Activated CD8-positive, alpha-beta T cell treated with anti-CD3 and anti-CD28 coated beads for 36 hours (primary cell): ENCODE measurements at regions not wholly inside any gene's neighbourhood (a gene's known extent, or its start where the extent isn't known, plus 50 kb on each side); places are given as distances from the start of the nearest gene placed in this dataset.

Experiments
- ATAC-seq: fragments of 200-7000 bp; cut with Tn5 transposase; one replicate; pipeline ENCODE4 v1.10.0; 2021; ENCODE audit warnings: mild to moderate bottlenecking, moderate library complexity
- CTCF ChIA-PET: fragments of 350-600 bp; sonication (Branson Sonifier 250); formaldehyde crosslinking; loops from one replicate; lab custom pipeline; 2021; ENCODE audit warnings: antibody characterized with exemption; lab: Charles Lee
- POLR2A ChIA-PET: fragments of 350-600 bp; sonication (Branson Sonifier 250); formaldehyde crosslinking; loops from one replicate; lab custom pipeline; 2021; ENCODE audit warnings: antibody characterized with exemption; lab: Charles Lee
- DNase-seq: peaks from one replicate; pipeline ENCODE4 v3.0.0-alpha.2; 2020
- H3K27ac Mint-ChIP-seq: one replicate; pipeline ENCODE4 v1.8.0; 2021; ENCODE audit warnings: mild to moderate bottlenecking, mixed read lengths
- H3K27me3 Mint-ChIP-seq: one replicate; pipeline ENCODE4 v1.8.0; 2021; ENCODE audit warnings: mixed read lengths
- H3K36me3 Mint-ChIP-seq: one replicate; pipeline ENCODE4 v1.8.0; 2021; ENCODE audit warnings: low read depth, mixed read lengths
- H3K4me1 Mint-ChIP-seq: one replicate; pipeline ENCODE4 v1.8.0; 2021; ENCODE audit warnings: low read depth, mixed read lengths
- H3K4me3 Mint-ChIP-seq: one replicate; pipeline ENCODE4 v1.8.0; 2021; ENCODE audit warnings: mild to moderate bottlenecking, moderate library complexity, mixed read lengths
- H3K9me3 Mint-ChIP-seq: one replicate; pipeline ENCODE4 v1.8.0; 2021; ENCODE audit warnings: mixed read lengths
- intact Hi-C: fragments of 100-400 bp; cut with micrococcal nuclease; formaldehyde crosslinking; loops from one replicate; pipeline ENCODE4 v1.10.0; 2022
- TF ChIP-seq, protein P1 (sequence below): fragments of 200-600 bp; IDR thresholded peaks from one replicate; pipeline ENCODE4 v1.8.0; 2022; ENCODE audit warnings: antibody characterized with exemption, mild to moderate bottlenecking

DNA sequence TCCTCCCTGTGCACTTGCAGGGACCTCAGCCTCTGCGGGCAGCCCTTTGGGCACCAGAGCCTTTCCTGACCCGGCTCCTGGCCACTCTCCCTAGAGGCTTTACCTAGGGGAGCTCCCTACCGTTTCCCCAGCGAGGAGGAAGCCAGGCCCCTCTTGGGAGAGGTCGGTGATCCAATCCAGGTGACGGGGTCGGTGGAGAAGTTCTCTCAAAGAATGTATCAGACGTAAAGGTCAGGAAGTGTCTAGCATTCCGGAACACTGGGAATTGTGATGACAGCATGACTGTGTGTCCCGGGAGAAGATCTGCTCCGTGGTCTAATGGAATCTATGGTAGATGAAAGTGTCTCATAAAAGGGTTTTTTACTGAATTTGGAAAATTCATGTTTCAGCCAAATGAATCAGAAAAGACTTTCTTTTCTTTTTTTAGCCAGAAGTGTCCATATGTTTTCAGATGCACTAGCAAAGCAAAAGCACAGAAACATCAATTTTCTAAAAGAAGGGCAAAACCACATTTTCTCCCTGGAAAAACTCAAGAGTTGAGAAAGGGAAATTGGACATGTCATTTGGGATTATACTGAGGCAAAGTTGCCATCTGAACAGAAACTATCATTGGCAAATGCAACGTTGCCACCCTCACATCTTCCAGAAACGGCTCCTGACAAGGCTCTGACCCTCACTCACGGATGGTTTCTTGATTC is 289.4 kb downstream of the THBS2 start:
- intact Hi-C loops: no loop called here
- CTCF ChIA-PET: no interaction called here
- DNase-seq: no peak
- H3K4me3 Mint-ChIP-seq: no peak overlapping the region
- ATAC-seq: no peak
- H3K9me3 Mint-ChIP-seq: no peaks in the 10 kb centered on the region
- TF ChIP-seq, protein P1, sequence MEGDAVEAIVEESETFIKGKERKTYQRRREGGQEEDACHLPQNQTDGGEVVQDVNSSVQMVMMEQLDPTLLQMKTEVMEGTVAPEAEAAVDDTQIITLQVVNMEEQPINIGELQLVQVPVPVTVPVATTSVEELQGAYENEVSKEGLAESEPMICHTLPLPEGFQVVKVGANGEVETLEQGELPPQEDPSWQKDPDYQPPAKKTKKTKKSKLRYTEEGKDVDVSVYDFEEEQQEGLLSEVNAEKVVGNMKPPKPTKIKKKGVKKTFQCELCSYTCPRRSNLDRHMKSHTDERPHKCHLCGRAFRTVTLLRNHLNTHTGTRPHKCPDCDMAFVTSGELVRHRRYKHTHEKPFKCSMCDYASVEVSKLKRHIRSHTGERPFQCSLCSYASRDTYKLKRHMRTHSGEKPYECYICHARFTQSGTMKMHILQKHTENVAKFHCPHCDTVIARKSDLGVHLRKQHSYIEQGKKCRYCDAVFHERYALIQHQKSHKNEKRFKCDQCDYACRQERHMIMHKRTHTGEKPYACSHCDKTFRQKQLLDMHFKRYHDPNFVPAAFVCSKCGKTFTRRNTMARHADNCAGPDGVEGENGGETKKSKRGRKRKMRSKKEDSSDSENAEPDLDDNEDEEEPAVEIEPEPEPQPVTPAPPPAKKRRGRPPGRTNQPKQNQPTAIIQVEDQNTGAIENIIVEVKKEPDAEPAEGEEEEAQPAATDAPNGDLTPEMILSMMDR: no peak
- POLR2A ChIA-PET: no interaction called here
- H3K27ac Mint-ChIP-seq: no peak overlapping the region
- H3K27me3 Mint-ChIP-seq: peaks cover 19% of the 10 kb centered on the region
- no peaks in the 10 kb centered on the region for H3K4me1 Mint-ChIP-seq
- no peaks in the 10 kb centered on the region for H3K36me3 Mint-ChIP-seq

DNA sequence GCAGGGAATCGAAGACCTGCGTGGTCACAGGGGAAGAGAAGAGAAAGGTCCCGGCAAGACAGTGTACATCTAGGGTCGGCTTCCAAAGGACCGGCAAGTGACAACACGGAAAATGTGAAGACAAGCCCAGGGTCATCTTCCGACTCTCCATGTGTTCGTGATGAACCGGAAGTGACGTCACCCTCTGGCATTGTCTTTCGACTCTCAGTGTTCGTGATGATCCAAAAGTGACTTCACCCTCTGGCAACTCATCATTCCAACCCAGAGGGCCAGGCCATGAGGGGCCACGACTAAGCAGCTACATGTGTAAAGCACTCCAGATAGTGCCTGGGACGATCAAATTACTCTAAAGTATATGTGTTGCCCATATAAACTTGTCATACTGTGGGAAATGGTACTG is 290.8 kb downstream of the THBS2 start:
- CTCF ChIA-PET: no interaction called here
- intact Hi-C loops: no loop called here
- POLR2A ChIA-PET: interaction anchor here (0.7 kb wide), 1 partner anchor 27 kb away, joined by 4 read pairs; no protein-coding TSS in a partner anchor
- H3K9me3 Mint-ChIP-seq: no peaks in the 10 kb centered on the region
- DNase-seq (no peak), ATAC-seq (no peak)
- peaks cover 17% of the 10 kb centered on the region for H3K27me3 Mint-ChIP-seq
- H3K36me3 Mint-ChIP-seq: no peaks in the 10 kb centered on the region
- H3K4me1 Mint-ChIP-seq: no peaks in the 10 kb centered on the region
- TF ChIP-seq, protein P1: no peak
- no peak overlapping the region for H3K4me3 Mint-ChIP-seq
- no peak overlapping the region for H3K27ac Mint-ChIP-seq

DNA sequence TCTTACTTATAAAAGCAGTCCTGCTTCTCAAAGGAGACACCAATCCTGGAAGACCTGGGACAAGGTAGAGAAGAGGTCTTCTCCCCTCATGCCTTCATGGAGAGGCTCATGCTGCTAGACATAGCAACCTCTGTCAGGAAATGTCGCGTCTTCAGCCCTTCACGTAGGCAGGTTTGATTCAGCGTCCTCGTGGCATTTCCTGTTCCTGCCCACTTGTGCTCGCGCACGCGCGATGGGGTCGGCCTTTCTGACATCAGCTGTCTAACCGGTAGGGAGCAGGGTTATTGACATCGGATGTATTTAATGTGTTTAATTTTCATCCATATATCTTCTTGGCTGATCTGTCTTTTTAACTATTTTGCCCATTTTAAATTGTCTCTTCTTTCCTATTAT is 292.4 kb downstream of the THBS2 start:
- Mint-ChIP-seq H3K36me3 (no peaks in the 10 kb centered on the region), H3K9me3 (no peaks in the 10 kb centered on the region), H3K27me3 (peaks cover 16% of the 10 kb centered on the region), H3K4me1 (no peaks in the 10 kb centered on the region), H3K27ac (no peak overlapping the region), H3K4me3 (no peak overlapping the region)
- DNase-seq: no peak
- intact Hi-C loops: no loop called here
- CTCF ChIA-PET: interaction anchor here (0.6 kb wide), 1 partner anchor 729 kb away, joined by 3 read pairs; no protein-coding TSS in a partner anchor
- no peak for ATAC-seq
- TF ChIP-seq, protein P1: no peak
- POLR2A ChIA-PET: no interaction called here

DNA sequence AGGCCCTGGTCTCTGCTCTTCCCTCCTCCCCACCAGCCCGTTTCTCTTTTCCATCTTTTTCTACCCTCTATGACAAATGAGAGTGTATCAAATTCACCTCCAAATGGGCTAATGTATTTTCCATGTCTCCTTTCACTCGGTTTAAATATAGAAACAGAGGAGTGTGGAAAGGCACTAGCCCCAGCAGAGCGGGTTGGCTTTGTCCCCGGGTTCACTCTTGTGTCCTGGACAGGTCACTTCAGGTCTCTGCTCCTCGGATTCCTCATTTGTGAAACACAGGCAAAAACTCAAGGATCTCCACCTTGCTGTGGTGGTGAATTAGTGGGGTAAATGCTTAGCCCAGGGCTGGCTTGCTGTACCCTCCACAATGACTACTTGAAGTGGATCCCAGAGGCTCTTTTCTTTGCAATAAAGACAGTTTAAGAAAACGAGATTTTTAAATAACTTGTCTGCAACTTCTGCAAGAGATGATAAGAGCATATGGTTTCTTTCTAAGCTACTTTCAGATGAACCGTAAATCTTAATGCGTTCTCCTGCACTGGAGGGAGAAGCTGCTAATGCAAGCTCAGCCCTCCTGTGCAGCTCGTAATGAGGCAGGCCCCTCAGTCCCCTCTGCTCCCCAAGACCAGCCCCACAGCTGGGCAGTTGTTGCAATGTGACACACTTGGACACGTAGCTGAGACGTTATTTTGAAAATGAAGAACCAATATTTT is 292.9 kb downstream of the THBS2 start:
- CTCF ChIA-PET: interaction anchor here (0.6 kb wide), 1 partner anchor 729 kb away, joined by 3 read pairs; no protein-coding TSS in a partner anchor
- TF ChIP-seq, protein P1: no peak
- peaks cover 15% of the 10 kb centered on the region for H3K27me3 Mint-ChIP-seq
- no peak overlapping the region for H3K27ac Mint-ChIP-seq
- intact Hi-C loops: no loop called here
- no peak overlapping the region for H3K4me3 Mint-ChIP-seq
- H3K4me1 Mint-ChIP-seq: no peaks in the 10 kb centered on the region
- H3K9me3 Mint-ChIP-seq: no peaks in the 10 kb centered on the region
- ATAC-seq (no peak), DNase-seq (no peak)
- no peaks in the 10 kb centered on the region for H3K36me3 Mint-ChIP-seq
- POLR2A ChIA-PET: no interaction called here

DNA sequence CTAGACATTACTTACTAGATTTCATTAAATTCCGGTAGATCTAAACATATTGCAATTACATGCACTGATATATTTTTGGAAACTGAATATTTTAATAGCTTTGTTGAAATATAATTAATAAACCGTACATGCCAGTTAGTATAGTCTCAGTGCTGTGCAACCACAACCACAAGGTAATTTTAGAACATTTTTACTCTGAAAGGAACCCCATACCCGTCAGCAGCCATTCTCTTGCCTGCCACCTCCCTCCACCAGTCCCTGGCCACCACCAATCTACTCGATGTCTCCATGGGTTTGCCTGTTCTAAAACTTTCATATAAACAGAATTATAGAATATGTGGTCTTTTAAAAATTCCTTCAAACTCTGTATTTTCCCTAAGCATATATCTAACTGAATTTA is 293.9 kb downstream of the THBS2 start:
- Mint-ChIP-seq H3K27me3 (peaks cover 21% of the 10 kb centered on the region), H3K27ac (no peak overlapping the region), H3K9me3 (no peaks in the 10 kb centered on the region), H3K36me3 (no peaks in the 10 kb centered on the region), H3K4me1 (no peaks in the 10 kb centered on the region), H3K4me3 (no peak overlapping the region)
- TF ChIP-seq, protein P1: no peak
- ATAC-seq (no peak), DNase-seq (no peak)
- ChIA-PET POLR2A (no interaction called here), CTCF (no interaction called here)
- intact Hi-C loops: no loop called here
